WTC11 (cell line): ENCODE measurements at regions not wholly inside any gene's neighbourhood (a gene's known extent, or its start where the extent isn't known, plus 50 kb on each side); places are given as distances from the start of the nearest gene placed in this dataset.

Source experiments
- ATAC-seq: fragments of 200-7000 bp; cut with Tn5 transposase; 2 replicates; pipeline ENCODE4 v1.10.0; 2021; ENCODE audit warnings: mild to moderate bottlenecking, moderate library complexity
- CTCF ChIA-PET: fragments of 300-600 bp; sonication (Branson Sonifier 250); formaldehyde crosslinking; loops from one replicate; lab custom pipeline; 2021; ENCODE audit warnings: antibody characterized with exemption; lab: Charles Lee
- POLR2A ChIA-PET: fragments of 350-600 bp; sonication (Branson Sonifier 250); formaldehyde crosslinking; loops from one replicate; lab custom pipeline; 2021; ENCODE audit warnings: antibody characterized with exemption; lab: Charles Lee
- DNase-seq: peaks from one replicate; pipeline ENCODE4 v3.0.0; 2021; ENCODE audit warnings: low spot score
- H3K27ac Mint-ChIP-seq: 2 replicates; pipeline ENCODE4 v1.8.0; 2021; ENCODE audit warnings: mixed read lengths
- H3K27me3 Mint-ChIP-seq: 2 replicates; pipeline ENCODE4 v1.8.0; 2021; ENCODE audit warnings: low read depth, mild to moderate bottlenecking, moderate library complexity, mixed read lengths
- H3K36me3 Mint-ChIP-seq: 2 replicates; pipeline ENCODE4 v1.8.0; 2021; ENCODE audit warnings: mixed read lengths
- H3K4me1 Mint-ChIP-seq: 2 replicates; pipeline ENCODE4 v1.8.0; 2022; ENCODE audit warnings: mixed read lengths
- H3K4me3 Mint-ChIP-seq: 2 replicates; pipeline ENCODE4 v1.8.0; 2021; ENCODE audit warnings: mild to moderate bottlenecking, moderate library complexity, mixed read lengths
- H3K9me3 Mint-ChIP-seq: 2 replicates; pipeline ENCODE4 v1.8.0; 2021; ENCODE audit warnings: mixed read lengths
- ARID4B ChIP-seq: sonication (generic); formaldehyde crosslinking; IDR thresholded peaks from 2 replicates; pipeline ENCODE4 v1.8.0; 2023; ENCODE audit warnings: missing genetic modification reagents, mild to moderate bottlenecking, borderline replicate concordance
- E2F1 ChIP-seq: sonication (generic); formaldehyde crosslinking; IDR thresholded peaks from 2 replicates; pipeline ENCODE4 v1.8.0; 2022; ENCODE audit warnings: mild to moderate bottlenecking, missing genetic modification reagents
- EMX1 ChIP-seq: fragments of 250-450 bp; sonication (Bioruptor Pico); IDR thresholded peaks from 2 replicates; pipeline ENCODE4 v1.8.0; 2021; ENCODE audit warnings: mild to moderate bottlenecking
- ERG ChIP-seq: fragments of 250-450 bp; sonication (Bioruptor Pico); IDR thresholded peaks from 2 replicates; pipeline ENCODE4 v1.8.0; 2021; ENCODE audit warnings: mild to moderate bottlenecking
- GABPB1 ChIP-seq: sonication (generic); formaldehyde crosslinking; IDR thresholded peaks from 2 replicates; pipeline ENCODE4 v1.8.1; 2023; ENCODE audit warnings: mild to moderate bottlenecking, missing genetic modification reagents
- JAZF1 ChIP-seq: fragments of 250-450 bp; sonication (Bioruptor Pico); IDR thresholded peaks from 2 replicates; pipeline ENCODE4 v1.9.0; 2021; ENCODE audit warnings: moderate library complexity, mild to moderate bottlenecking, inconsistent platforms
- KAT7 ChIP-seq: sonication (generic); formaldehyde crosslinking; IDR thresholded peaks from 2 replicates; pipeline ENCODE4 v1.8.1; 2023; ENCODE audit warnings: missing genetic modification reagents, mild to moderate bottlenecking, borderline replicate concordance
- NR3C1 ChIP-seq: sonication (generic); formaldehyde crosslinking; conservative IDR thresholded peaks from 2 replicates; pipeline ENCODE4 v1.8.1; 2023; ENCODE audit warnings: low read depth, mild to moderate bottlenecking, missing genetic modification reagents
- PRDM15 ChIP-seq: sonication (generic); formaldehyde crosslinking; IDR thresholded peaks from 2 replicates; pipeline ENCODE4 v1.8.0; 2022; ENCODE audit warnings: missing genetic modification reagents
- PRRX2 ChIP-seq: fragments of 250-450 bp; sonication (Bioruptor Pico); IDR thresholded peaks from 2 replicates; pipeline ENCODE4 v1.8.0; 2021; ENCODE audit warnings: mild to moderate bottlenecking
- SMAD4 ChIP-seq: sonication (generic); formaldehyde crosslinking; IDR thresholded peaks from 2 replicates; pipeline ENCODE4 v1.8.0; 2022; ENCODE audit warnings: mild to moderate bottlenecking, missing genetic modification reagents
- SOX15 ChIP-seq: fragments of 250-450 bp; sonication (Bioruptor Pico); IDR thresholded peaks from 2 replicates; pipeline ENCODE4 v1.9.0; 2021; ENCODE audit warnings: mild to moderate bottlenecking
- SP1 ChIP-seq: sonication (generic); formaldehyde crosslinking; conservative IDR thresholded peaks from 2 replicates; pipeline ENCODE4 v1.8.1; 2022; ENCODE audit warnings: missing genetic modification reagents
- TEAD4 ChIP-seq: sonication (generic); formaldehyde crosslinking; IDR thresholded peaks from 2 replicates; pipeline ENCODE4 v1.8.0; 2022; ENCODE audit warnings: mild to moderate bottlenecking, missing genetic modification reagents
- ZBTB21 ChIP-seq: sonication (generic); formaldehyde crosslinking; IDR thresholded peaks from 2 replicates; pipeline ENCODE4 v1.8.1; 2023; ENCODE audit warnings: mild to moderate bottlenecking, missing genetic modification reagents, borderline replicate concordance
- ZNF232 ChIP-seq: sonication (generic); formaldehyde crosslinking; IDR thresholded peaks from 2 replicates; pipeline ENCODE4 v1.8.0; 2022; ENCODE audit warnings: mild to moderate bottlenecking, missing genetic modification reagents
- ZNF532 ChIP-seq: fragments of 250-450 bp; sonication (Bioruptor Pico); IDR thresholded peaks from 2 replicates; pipeline ENCODE4 v1.9.0; 2021; ENCODE audit warnings: mild to moderate bottlenecking, borderline replicate concordance
- TF ChIP-seq, protein P1 (sequence below): sonication (generic); formaldehyde crosslinking; IDR thresholded peaks from 2 replicates; pipeline ENCODE4 v1.8.1; 2022; ENCODE audit warnings: low read depth, missing genetic modification reagents, borderline replicate concordance
- TF ChIP-seq, protein P2 (sequence below): sonication (generic); formaldehyde crosslinking; conservative IDR thresholded peaks from 2 replicates; pipeline ENCODE4 v1.8.1; 2022; ENCODE audit warnings: mild to moderate bottlenecking, missing genetic modification reagents

DNA sequence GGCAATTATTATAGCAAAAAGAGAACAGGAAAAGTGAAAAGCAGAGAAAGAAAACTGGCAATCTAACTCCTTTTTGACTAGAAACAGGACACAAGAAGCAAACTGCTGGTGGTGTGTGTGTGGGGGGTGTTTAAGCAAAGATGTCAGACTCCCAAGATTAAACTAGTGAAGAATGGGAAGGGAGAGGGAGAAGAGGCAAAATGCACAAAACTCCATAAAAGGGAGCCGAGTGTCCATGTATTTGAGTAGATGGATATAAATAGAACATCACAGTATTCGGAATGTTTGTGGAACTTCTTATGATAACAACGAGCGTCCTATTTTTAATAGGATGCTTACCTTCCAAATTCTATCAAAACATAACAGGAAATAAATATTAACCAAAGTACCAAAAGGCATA is 179.8 kb upstream of the TRIB2 start:
- no peak for ATAC-seq
- H3K4me1 Mint-ChIP-seq, result 0 out of 2 replicates have a peak, but pooled peaks cover 2% of the 10 kb centered on the region
- no peak overlapping the region for H3K4me3 Mint-ChIP-seq
- TF ChIP-seq TEAD4 (CRISPR knock-in tag) (no peak), GABPB1 (CRISPR knock-in tag) (no peak), ERG (CRISPR knock-in tag) (no peak), ARID4B (CRISPR knock-in tag) (no peak), SOX15 (CRISPR knock-in tag) (no peak), SMAD4 (no peak), PRRX2 (CRISPR knock-in tag) (no peak), JAZF1 (CRISPR knock-in tag) (no peak), KAT7 (CRISPR knock-in tag) (no peak), NR3C1 (no peak), PRDM15 (CRISPR knock-in tag) (no peak), ZNF532 (CRISPR knock-in tag) (no peak), ZNF232 (no peak), SP1 (CRISPR knock-in tag) (no peak), E2F1 (CRISPR knock-in tag) (no peak), ZBTB21 (CRISPR knock-in tag) (no peak), EMX1 (CRISPR knock-in tag) (no peak)
- TF ChIP-seq, protein P1, sequence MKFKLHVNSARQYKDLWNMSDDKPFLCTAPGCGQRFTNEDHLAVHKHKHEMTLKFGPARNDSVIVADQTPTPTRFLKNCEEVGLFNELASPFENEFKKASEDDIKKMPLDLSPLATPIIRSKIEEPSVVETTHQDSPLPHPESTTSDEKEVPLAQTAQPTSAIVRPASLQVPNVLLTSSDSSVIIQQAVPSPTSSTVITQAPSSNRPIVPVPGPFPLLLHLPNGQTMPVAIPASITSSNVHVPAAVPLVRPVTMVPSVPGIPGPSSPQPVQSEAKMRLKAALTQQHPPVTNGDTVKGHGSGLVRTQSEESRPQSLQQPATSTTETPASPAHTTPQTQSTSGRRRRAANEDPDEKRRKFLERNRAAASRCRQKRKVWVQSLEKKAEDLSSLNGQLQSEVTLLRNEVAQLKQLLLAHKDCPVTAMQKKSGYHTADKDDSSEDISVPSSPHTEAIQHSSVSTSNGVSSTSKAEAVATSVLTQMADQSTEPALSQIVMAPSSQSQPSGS (CRISPR knock-in tag), result no peak
- TF ChIP-seq, protein P2, sequence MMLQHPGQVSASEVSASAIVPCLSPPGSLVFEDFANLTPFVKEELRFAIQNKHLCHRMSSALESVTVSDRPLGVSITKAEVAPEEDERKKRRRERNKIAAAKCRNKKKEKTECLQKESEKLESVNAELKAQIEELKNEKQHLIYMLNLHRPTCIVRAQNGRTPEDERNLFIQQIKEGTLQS (CRISPR knock-in tag), result no peak
- TF ChIP-seq, all 79 proteins: peak for 0
- H3K9me3 Mint-ChIP-seq, result no peaks in the 10 kb centered on the region
- ChIA-PET POLR2A (no interaction called here), CTCF (no interaction called here)
- DNase-seq, result no peak
- H3K36me3 Mint-ChIP-seq, result no peaks in the 10 kb centered on the region
- H3K27me3 Mint-ChIP-seq, result no peaks in the 10 kb centered on the region
- H3K27ac Mint-ChIP-seq, result no peak overlapping the region
